HUES48 (cell line): ENCODE measurements at regions not wholly inside any gene's neighbourhood (a gene's known extent, or its start where the extent isn't known, plus 50 kb on each side); places are given as distances from the start of the nearest gene placed in this dataset.
"Not testable (repeated sequence)": the region's sequence is repeated elsewhere in the genome, so short reads cannot be mapped to it uniquely, and the experiment has no call there.

Source experiments
- H3K27ac ChIP-seq: one replicate; pipeline ENCODE4 v1.7.0; 2013; ENCODE audit warnings: low read depth, low read length, inconsistent platforms
- H3K27me3 ChIP-seq: 2 replicates; pipeline ENCODE4 v1.6.1; 2013; ENCODE audit warnings: mild to moderate bottlenecking, low read length; ENCODE audit not compliant: control insufficient read depth, insufficient read depth
- H3K36me3 ChIP-seq: 2 replicates; pipeline ENCODE4 v1.6.1; 2013; ENCODE audit warnings: low read length; ENCODE audit not compliant: control insufficient read depth, insufficient read depth
- H3K4me1 ChIP-seq: 2 replicates; pipeline ENCODE4 v1.6.1; 2013; ENCODE audit warnings: mild to moderate bottlenecking, low read length; ENCODE audit not compliant: control insufficient read depth, insufficient read depth
- H3K4me3 ChIP-seq: 2 replicates; pipeline ENCODE4 v1.5.1; 2013; ENCODE audit warnings: mild to moderate bottlenecking, low read depth, low read length
- H3K9ac ChIP-seq: 2 replicates; pipeline ENCODE4 v1.6.1; 2013; ENCODE audit warnings: mild to moderate bottlenecking, low read depth, low read length, moderate library complexity
- H3K9me3 ChIP-seq: 2 replicates; pipeline ENCODE4 v1.6.1; 2013; ENCODE audit warnings: low read length; ENCODE audit not compliant: control insufficient read depth, insufficient read depth

GRCh38 chr12:83556040-83556439 is 869.3 kb downstream of the TMTC2 start:
- not testable (repeated sequence) for H3K27ac ChIP-seq, H3K36me3 ChIP-seq, H3K27me3 ChIP-seq, H3K4me3 ChIP-seq, H3K9ac ChIP-seq
- peaks cover 19% of the 10 kb centered on the region for H3K9me3 ChIP-seq
- peaks cover 16% of the 10 kb centered on the region for H3K4me1 ChIP-seq

- Histone ChIP-seq H3K27ac (no peak overlapping the region), H3K27me3 (no peaks in the 10 kb centered on the region), H3K4me1 (peaks cover 5% of the 10 kb centered on the region), H3K9me3 (no peaks in the 10 kb centered on the region), H3K9ac (no peak overlapping the region), H3K4me3 (no peak overlapping the region), H3K36me3 (no peaks in the 10 kb centered on the region)
Measured at GRCh38 chr12:83541446-83541845, 854.7 kb downstream of the TMTC2 start.

DNA sequence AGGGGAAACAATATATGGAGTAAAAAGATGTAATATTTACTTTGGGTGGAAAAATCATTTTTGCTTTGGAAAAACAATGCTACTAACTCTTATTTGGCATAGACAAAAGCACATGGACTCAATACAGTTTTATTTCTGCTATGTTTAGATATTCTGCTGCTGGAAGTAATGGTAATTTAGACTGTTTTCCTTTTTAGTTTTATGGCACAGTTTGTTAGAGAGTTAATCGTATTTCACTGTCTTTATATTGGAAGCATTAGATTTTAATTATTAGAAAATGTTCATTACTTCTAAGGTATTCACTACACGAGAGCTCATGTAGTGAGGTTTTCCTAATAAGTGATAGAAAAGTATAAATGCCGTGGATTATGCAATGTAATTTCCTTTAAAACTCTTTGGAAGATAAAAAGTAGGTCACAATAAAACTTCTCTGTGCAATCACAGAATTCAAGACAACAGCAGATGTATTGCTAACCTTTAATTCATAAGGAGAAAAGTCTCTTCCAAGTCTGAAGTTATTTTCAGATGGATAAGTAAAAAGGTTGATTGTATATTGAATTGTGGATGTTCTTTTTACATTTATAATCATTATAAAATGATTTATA is 851.8 kb downstream of the TMTC2 start:
- H3K36me3 ChIP-seq = no peaks in the 10 kb centered on the region
- no peak overlapping the region for H3K27ac ChIP-seq
- peaks cover 10% of the 10 kb centered on the region for H3K4me1 ChIP-seq
- H3K27me3 ChIP-seq = no peaks in the 10 kb centered on the region
- H3K9ac ChIP-seq = no peak overlapping the region
- H3K4me3 ChIP-seq = no peak overlapping the region
- H3K9me3 ChIP-seq = no peaks in the 10 kb centered on the region

- H3K4me1 ChIP-seq = peaks cover 18% of the 10 kb centered on the region
- H3K9ac ChIP-seq = no peak overlapping the region
- H3K9me3 ChIP-seq = no peaks in the 10 kb centered on the region
- H3K27me3 ChIP-seq = no peaks in the 10 kb centered on the region
- H3K4me3 ChIP-seq = no peak overlapping the region
- H3K36me3 ChIP-seq = no peaks in the 10 kb centered on the region
- H3K27ac ChIP-seq = no peak overlapping the region
Measured at GRCh38 chr12:83537428-83538053, 850.8 kb downstream of the TMTC2 start.

- Histone ChIP-seq H3K27me3 (no peaks in the 10 kb centered on the region), H3K9me3 (no peaks in the 10 kb centered on the region), H3K36me3 (no peaks in the 10 kb centered on the region), H3K9ac (no peak overlapping the region; the same call in 1 of the 2 replicates), H3K27ac (no peak overlapping the region), H3K4me3 (no peak overlapping the region), H3K4me1 (peaks cover 23% of the 10 kb centered on the region)
Measured at GRCh38 chr12:83536496-83536895, 849.8 kb downstream of the TMTC2 start.

DNA sequence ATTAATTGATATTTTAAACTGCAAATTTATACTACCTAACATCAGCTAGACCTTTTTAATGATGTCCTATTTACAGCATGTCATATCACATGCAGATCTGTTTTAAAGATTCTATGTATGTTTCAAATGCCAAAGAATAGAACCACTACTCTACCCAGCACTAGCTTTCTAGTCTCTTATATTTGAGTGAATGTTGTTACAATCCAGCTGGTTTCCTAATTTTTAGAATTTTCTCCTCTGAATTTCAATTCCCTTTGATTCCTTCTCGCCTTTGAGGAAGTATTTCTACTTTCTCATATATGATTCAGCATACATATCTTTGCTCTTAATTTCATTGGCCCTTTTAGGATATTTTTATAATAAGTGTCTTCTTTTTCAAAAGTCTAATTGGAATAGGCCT is 841.9 kb downstream of the TMTC2 start:
- no peaks in the 10 kb centered on the region for H3K27me3 ChIP-seq
- no peaks in the 10 kb centered on the region for H3K9me3 ChIP-seq
- no peak overlapping the region for H3K27ac ChIP-seq
- peaks cover 16% of the 10 kb centered on the region; the same call in 1 of the 2 replicates for H3K4me1 ChIP-seq
- no peaks in the 10 kb centered on the region for H3K36me3 ChIP-seq
- no peak overlapping the region for H3K9ac ChIP-seq
- H3K4me3 ChIP-seq = no peak overlapping the region

DNA sequence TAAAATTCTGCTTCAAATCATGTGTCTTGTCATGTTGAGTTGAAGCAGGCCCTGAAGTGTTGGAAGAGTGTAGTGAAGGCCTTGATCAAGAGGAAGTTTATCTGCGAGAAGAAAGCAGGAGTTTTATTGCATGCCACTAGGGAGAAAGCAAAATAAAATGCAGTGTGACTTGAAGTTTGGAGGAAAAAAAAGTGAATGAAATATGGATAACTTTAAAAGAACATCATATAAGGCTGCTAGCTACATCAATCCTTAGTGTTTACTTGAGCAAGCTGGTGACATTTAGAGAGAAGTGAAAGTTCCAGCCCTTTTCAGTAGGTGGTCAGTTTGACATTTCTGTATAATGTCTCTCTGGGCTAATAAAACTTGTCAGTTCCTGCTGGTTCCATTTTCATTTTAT is 841.1 kb downstream of the TMTC2 start:
- H3K9ac ChIP-seq = no peak overlapping the region
- H3K4me1 ChIP-seq = peaks cover 9% of the 10 kb centered on the region; the same call in 1 of the 2 replicates
- H3K36me3 ChIP-seq = no peaks in the 10 kb centered on the region
- H3K9me3 ChIP-seq = no peaks in the 10 kb centered on the region
- H3K4me3 ChIP-seq = no peak overlapping the region
- no peaks in the 10 kb centered on the region for H3K27me3 ChIP-seq
- H3K27ac ChIP-seq = no peak overlapping the region

DNA sequence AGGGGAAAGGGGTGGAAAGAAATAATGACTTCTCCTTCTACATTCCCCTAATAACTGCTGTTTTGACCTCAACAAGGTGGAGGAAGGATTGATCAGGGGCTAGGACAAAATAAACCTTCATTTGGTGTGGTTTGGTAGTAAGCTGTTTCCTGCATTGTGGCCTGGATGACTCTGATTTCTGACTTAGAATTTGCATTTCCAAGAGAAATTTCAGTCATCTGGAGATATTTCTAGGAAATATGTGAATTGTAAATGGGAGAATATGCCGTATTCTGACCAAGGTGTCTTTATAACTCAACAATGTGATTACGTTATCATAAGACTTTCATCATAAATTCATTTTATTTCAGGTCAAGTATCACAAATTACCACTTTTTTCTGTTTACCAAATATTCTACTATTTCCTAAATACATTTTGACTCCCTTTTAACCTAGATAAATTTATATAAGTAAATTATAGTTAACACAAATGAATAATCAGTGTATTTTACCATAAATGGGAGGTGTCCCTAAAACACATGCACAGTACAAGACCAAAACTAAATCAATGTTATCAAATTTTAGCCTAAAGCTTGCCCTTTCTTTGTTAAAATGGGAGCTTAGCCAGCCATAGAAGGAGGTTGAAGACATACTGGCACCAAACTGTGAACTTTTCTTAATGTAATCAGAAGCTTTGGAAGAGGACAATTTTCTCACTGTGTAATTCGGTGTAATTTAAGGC is 828.8 kb downstream of the TMTC2 start:
- Histone ChIP-seq H3K27ac (no peak overlapping the region), H3K36me3 (no peaks in the 10 kb centered on the region), H3K4me1 (no peaks in the 10 kb centered on the region), H3K9ac (no peak overlapping the region), H3K4me3 (no peak overlapping the region), H3K9me3 (no peaks in the 10 kb centered on the region), H3K27me3 (no peaks in the 10 kb centered on the region)

GRCh38 chr12:83514372-83514771 is 827.7 kb downstream of the TMTC2 start:
- no peaks in the 10 kb centered on the region for H3K27me3 ChIP-seq
- no peak overlapping the region for H3K4me3 ChIP-seq
- no peak overlapping the region for H3K9ac ChIP-seq
- H3K4me1 ChIP-seq = no peaks in the 10 kb centered on the region
- H3K27ac ChIP-seq = no peak overlapping the region
- H3K36me3 ChIP-seq = no peaks in the 10 kb centered on the region
- H3K9me3 ChIP-seq = no peaks in the 10 kb centered on the region

- H3K4me3 ChIP-seq = no peak overlapping the region
- H3K9ac ChIP-seq = no peak overlapping the region
- no peaks in the 10 kb centered on the region for H3K36me3 ChIP-seq
- no peaks in the 10 kb centered on the region for H3K27me3 ChIP-seq
- no peak overlapping the region for H3K27ac ChIP-seq
- no peaks in the 10 kb centered on the region for H3K4me1 ChIP-seq
- H3K9me3 ChIP-seq = no peaks in the 10 kb centered on the region
Measured at GRCh38 chr12:83506841-83507240, 820.1 kb downstream of the TMTC2 start.

GRCh38 chr12:83505586-83505985 is 818.9 kb downstream of the TMTC2 start:
- no peaks in the 10 kb centered on the region for H3K36me3 ChIP-seq
- no peaks in the 10 kb centered on the region for H3K4me1 ChIP-seq
- H3K4me3 ChIP-seq = no peak overlapping the region
- H3K27ac ChIP-seq = no peak overlapping the region
- no peak overlapping the region for H3K9ac ChIP-seq
- no peaks in the 10 kb centered on the region for H3K27me3 ChIP-seq
- H3K9me3 ChIP-seq = peaks cover 9% of the 10 kb centered on the region
